Cerebellar nuclear complex (tissue), 1 donor: ENCODE measurements at regions not wholly inside any gene's neighbourhood (a gene's known extent, or its start where the extent isn't known, plus 50 kb on each side); places are given as distances from the start of the nearest gene placed in this dataset.

ENCODE experiments used
- DNase-seq, 2 experiments: peaks; one replicate each; lab custom pipeline; 2025; lab: John Stamatoyannopoulos, UW

GRCh38 chr1:231108516-231109302 is 53.1 kb upstream of the TRIM67 start:
- no peak for DNase-seq

GRCh38 chr1:231107600-231108326 is 54.1 kb upstream of the TRIM67 start:
- no peak for DNase-seq

- DNase-seq, result no peak
Measured at GRCh38 chr1:231107151-231107550, 54.7 kb upstream of the TRIM67 start.

- peak in 1 of 2 experiments; percentile 2 for DNase-seq
Measured at GRCh38 chr1:231106347-231106746, 55.5 kb upstream of the TRIM67 start.

GRCh38 chr1:231104917-231105316 is 56.9 kb upstream of the TRIM67 start:
- DNase-seq, result no peak

- DNase-seq, result no peak
Measured at GRCh38 chr1:231103961-231104360, 57.9 kb upstream of the TRIM67 start.

- DNase-seq, result no peak
Measured at GRCh38 chr1:231099996-231100767, 60.1 kb upstream of the FAM89A start.

GRCh38 chr1:231099311-231099710 is 59.3 kb upstream of the FAM89A start:
- DNase-seq, result no peak

GRCh38 chr1:231095595-231095994 is 55.5 kb upstream of the FAM89A start:
- DNase-seq, result no peak

- no peak for DNase-seq
Measured at GRCh38 chr1:231094421-231094820, 54.4 kb upstream of the FAM89A start.

- peak in 1 of 2 experiments; percentile 1 for DNase-seq
Measured at GRCh38 chr1:231093156-231093922, 53.3 kb upstream of the FAM89A start.

- DNase-seq, result no peak
Measured at GRCh38 chr1:231092380-231092779, 52.3 kb upstream of the FAM89A start.

- no peak for DNase-seq
Measured at GRCh38 chr1:231091831-231092301, 51.8 kb upstream of the FAM89A start.

- no peak for DNase-seq
Measured at GRCh38 chr1:231091415-231091814, 51.4 kb upstream of the FAM89A start.
